ENCODE measurements at regions not wholly inside any gene's neighbourhood (a gene's known extent, or its start where the extent isn't known, plus 50 kb on each side); places are given as distances from the start of the nearest gene placed in this dataset.

GRCh38 chr17:14746822-14747602 lies 446.1 kb downstream of the HS3ST3B1 start:
- TF ChIP-seq CTCF (IDR thresholded peaks at IDR 0.05), result no peak

- TF ChIP-seq CTCF (IDR thresholded peaks at IDR 0.05), result no peak
Measured at GRCh38 chr17:14745541-14745940, 444.7 kb downstream of the HS3ST3B1 start.

GRCh38 chr17:14744761-14745473 lies 444.0 kb downstream of the HS3ST3B1 start:
- no peak for TF ChIP-seq CTCF (IDR thresholded peaks at IDR 0.05)

GRCh38 chr17:14741491-14741890 lies 440.6 kb downstream of the HS3ST3B1 start:
- no peak for TF ChIP-seq CTCF (IDR thresholded peaks at IDR 0.05)

- no peak for TF ChIP-seq CTCF (IDR thresholded peaks at IDR 0.05)
Measured at GRCh38 chr17:14739656-14740431, 439.0 kb downstream of the HS3ST3B1 start.

GRCh38 chr17:14738652-14738988 lies 437.7 kb downstream of the HS3ST3B1 start:
- no peak for TF ChIP-seq CTCF (IDR thresholded peaks at IDR 0.05)

- TF ChIP-seq CTCF (IDR thresholded peaks at IDR 0.05), result no peak
Measured at GRCh38 chr17:14737984-14738651, 437.2 kb downstream of the HS3ST3B1 start.
